ENCODE measurements at regions not wholly inside any gene's neighbourhood (a gene's known extent, or its start where the extent isn't known, plus 50 kb on each side); places are given as distances from the start of the nearest gene placed in this dataset.

DNA sequence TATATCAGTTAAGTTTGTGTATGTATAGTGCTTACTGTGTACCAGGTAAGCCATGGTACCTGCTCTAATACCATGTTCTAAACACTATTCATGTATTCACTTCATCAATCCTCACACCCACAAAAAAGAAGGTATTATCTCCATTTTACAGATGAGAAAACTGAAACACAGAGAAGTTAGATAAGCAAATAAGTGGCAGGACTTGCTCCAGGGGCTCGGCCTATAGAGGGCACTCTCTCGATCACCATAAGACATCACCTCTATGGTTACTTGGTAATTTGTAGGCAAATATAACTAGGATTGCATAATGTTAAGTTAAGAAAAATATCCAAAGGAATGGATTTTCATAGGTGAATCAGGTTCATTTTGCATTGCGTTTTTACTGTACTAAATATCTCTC lies 118.1 kb upstream of the FN1 start:
- no peak for TF ChIP-seq CTCF (IDR thresholded peaks at IDR 0.05)
- no peak for TF ChIP-seq POLR2A (IDR thresholded peaks at IDR 0.05)
